NCI-H1694 (cell line): ENCODE measurements at regions not wholly inside any gene's neighbourhood (a gene's known extent, or its start where the extent isn't known, plus 50 kb on each side); places are given as distances from the start of the nearest gene placed in this dataset.
"Not testable (repeated sequence)": the region's sequence is repeated elsewhere in the genome, so short reads cannot be mapped to it uniquely, and the experiment has no call there.

Experiments used
- DNase-seq: peaks from one replicate; lab custom pipeline; 2025; lab: John Stamatoyannopoulos, UW

DNA sequence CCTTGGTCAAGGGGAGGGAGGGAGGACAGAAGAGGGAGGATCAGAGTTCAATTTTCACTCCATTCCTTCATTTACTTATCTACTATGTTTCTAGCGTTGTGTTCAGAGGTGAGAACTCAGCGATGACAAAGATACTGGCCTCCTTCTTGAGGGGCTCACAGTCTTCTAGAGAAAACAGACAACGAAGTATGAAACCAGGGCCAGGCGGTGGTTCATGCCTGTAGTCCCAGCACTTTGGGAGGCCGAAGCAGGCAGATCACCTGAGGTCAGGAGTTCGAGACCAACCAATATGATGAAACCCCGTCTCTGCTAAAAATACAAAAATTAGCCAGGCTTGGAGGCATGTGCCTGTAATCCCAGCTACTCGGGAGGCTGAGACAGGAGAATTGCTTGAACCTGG lies 277.4 kb downstream of the MYCN start:
- DNase-seq: not testable (repeated sequence)

DNA sequence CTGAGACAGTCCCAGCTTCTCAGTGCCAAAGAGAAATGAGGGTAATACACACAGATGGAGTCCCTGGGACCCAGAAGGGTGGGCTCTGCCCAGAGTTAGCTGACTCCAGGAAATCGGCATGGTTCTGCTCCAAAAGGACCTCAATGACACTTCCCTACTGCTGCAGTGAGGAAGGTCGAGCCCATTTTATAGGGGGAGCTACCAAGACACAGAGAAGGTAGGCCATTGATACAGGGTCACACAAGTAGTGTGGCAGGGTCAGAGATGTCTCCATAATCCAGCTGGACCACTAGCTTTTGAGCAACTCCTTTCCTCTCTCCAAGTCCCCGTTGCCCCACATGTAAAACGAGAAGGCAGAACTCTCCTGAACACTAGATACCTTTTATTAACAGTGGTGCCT lies 276.9 kb downstream of the MYCN start:
- no peak for DNase-seq

- no peak for DNase-seq
Observed at GRCh38 chr2:16216558-16216945, 276.2 kb downstream of the MYCN start.

DNA sequence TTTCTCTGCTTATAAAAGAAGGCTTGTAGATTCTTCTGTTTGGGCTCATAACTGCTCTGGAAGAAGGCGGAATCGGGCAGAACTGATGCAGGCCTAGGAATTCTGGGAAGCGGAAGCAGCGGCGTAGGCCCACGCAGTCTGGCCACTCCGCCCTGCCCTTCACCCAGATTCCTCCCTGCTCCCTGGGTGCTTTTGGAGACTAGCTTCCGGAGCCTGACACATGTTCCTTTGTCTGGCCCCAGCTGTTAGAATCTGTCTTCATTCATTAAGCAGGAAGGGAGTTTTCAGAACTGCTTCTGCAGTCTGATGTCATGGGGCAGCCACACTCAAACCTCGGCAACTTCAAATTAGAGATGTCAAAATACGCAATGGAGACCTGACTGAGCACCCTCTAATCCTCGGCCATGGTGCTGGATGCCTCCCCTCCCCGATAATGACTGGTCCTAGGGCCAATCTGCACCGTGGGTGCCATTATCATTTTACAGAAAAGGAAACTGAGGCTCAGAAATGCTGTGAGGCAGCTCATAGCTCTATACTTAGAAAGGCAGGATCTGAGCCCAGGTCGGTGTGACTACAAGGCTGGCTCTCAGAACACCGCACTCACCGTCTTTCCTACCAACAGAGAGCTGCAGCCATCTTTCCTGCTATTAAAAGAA lies 275.7 kb downstream of the MYCN start:
- DNase-seq: no peak

- no peak for DNase-seq
Observed at GRCh38 chr2:16214861-16215260, 274.5 kb downstream of the MYCN start.

DNA sequence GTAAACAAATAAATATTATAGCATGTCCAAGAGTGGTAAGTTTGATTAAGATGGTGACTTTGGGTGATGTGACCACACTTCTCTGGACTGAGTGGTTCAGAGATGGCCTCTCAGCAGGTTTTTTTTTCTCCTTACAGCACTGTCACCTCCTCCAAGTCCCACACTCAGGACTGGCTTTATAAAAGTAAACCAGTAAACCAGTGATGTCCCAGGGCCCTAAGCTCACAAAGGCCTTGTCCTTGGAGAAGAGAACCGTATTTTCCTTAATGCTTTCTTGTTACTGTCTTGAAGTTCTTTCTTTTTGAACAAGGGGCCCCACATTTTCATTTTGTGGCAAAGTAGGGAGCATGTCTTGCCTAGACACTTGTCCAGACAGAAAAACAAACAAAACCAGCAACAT lies 274.0 kb downstream of the MYCN start:
- no peak for DNase-seq

GRCh38 chr2:16212321-16212720 lies 272.0 kb downstream of the MYCN start:
- no peak for DNase-seq

DNA sequence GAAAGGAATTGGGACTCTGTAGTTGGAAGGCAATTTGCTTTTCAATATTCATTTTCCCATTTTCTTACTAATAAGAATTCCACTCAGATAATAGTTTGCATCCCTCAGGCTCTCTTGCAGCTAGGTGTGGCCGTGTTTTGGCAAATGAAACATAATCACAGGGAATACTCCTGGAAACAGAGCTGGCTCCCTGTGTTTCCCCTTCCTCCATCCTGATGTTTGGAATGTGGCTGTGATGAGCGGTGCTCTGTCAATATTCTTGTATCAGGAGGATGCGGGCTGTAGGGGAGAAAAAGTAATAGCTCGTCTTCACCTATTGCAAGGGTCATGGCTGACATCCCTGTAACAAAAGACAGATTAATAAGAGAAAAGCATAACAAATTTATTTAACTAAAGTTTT lies 271.0 kb downstream of the MYCN start:
- no peak for DNase-seq

DNA sequence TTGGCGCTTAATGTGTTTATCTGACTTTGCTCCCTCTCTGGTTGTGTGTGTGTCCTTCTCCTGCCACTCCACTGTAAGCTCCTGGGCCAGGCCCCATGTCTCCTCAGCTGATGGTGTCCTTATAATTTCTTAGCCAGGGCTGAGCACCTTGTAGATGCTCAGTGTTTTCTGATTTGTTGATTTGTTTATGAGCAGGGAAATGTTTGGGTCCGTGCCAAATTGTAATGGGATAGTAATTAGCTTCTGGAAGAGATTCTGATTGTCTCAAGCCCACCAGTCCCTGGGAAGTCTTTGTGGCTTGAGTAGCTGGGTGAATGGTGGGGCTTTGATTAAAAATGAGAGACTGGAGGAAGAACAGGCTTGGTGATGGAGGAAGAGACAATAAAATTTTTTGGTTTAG lies 270.5 kb downstream of the MYCN start:
- DNase-seq: no peak

DNA sequence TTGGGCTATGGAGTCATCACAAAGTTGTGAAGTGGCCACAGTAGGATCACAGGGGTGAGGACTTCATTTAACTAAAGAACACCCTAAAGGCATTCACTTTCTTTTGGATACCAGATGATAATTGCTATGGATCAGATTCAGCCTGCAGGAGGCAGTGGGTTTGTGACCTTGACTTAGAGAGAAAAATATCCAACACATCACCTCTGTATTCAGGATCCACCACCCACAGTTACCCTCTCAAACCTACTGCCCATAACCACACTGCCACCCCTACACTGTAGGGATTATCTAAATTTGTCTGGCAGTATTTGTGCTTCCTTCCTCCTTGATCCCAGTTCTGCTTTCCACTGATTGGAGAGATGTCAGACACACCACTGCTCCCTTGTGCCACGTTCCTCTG lies 269.4 kb downstream of the MYCN start:
- no peak for DNase-seq

DNA sequence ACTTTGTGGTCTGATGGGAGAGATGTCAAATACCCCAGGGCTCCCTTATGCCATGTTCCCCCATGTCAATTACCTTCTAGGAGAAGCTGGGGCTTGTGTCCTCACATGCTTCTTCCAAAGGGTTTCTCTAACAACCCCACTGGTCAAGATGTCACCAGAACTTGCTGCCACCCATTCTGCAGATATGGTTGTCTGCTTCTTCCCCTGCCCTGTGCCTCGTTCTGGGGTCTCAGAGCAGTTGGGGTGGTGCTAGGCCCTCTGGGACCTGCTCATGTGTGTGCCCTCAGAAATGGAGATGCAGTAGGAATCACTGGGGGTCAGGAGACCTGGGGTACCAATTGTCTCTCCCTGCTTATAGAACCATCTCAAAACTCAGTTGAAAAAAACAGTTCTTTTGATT lies 268.6 kb downstream of the MYCN start:
- DNase-seq: no peak

- no peak for DNase-seq
Observed at GRCh38 chr2:16208241-16208797, 268.0 kb downstream of the MYCN start.

DNA sequence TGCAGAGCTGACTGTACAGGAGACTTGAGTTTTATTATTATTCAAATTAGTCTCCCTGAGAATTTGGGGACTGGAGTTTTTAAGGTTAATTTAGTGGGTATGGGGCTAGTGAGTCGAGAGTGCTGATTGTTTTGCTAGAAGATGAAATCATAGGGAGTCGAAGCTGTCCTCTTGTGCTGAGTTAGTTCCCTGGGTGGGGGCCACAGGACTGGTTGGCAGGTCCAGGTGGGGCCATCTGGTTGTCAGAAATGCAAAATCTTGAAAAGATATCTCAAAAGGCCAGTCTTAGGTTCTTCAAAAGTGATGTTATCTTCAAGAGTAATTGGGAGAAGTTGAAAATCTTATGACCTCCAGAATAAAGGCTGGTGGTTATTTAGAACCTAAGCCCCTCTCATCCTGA lies 267.3 kb downstream of the MYCN start:
- no peak for DNase-seq

GRCh38 chr2:16207151-16207550 lies 266.8 kb downstream of the MYCN start:
- DNase-seq: no peak

DNA sequence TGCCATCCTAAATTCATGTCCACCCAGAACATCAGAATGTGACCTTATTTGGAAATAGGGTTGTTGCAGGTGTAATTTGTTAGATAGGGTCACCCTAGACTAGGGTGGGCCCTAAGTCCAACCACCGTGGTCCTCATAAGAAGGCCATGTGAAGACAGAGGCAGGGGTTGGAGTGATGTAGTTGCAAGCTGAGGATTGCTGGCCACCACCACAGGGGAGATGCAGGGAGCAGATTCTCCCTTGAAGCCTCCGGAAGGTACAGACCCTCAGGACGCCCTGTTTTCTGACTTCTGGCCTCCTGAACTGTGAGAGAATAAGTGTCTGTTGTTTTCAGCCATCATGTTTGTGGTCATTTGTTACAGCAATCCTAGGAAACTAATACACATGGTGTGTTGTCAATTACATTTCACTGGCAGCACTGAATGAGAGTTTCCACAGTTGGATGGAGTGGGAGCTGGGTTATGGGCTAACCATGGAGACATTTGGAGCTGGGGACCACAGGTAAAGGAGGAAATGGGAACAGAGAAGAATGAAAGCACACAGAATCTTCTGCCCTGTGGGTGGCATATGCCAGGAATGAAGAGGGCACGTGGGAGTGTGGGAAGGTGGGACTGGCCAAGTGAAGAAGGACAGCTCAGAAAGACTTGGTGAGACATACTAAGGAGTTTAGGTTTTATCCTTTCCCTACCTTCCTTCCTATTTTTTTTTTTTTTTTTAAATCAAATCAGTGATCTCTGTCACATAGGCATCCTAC lies 266.0 kb downstream of the MYCN start:
- DNase-seq: no peak

GRCh38 chr2:16205631-16206030 lies 265.3 kb downstream of the MYCN start:
- no peak for DNase-seq

DNA sequence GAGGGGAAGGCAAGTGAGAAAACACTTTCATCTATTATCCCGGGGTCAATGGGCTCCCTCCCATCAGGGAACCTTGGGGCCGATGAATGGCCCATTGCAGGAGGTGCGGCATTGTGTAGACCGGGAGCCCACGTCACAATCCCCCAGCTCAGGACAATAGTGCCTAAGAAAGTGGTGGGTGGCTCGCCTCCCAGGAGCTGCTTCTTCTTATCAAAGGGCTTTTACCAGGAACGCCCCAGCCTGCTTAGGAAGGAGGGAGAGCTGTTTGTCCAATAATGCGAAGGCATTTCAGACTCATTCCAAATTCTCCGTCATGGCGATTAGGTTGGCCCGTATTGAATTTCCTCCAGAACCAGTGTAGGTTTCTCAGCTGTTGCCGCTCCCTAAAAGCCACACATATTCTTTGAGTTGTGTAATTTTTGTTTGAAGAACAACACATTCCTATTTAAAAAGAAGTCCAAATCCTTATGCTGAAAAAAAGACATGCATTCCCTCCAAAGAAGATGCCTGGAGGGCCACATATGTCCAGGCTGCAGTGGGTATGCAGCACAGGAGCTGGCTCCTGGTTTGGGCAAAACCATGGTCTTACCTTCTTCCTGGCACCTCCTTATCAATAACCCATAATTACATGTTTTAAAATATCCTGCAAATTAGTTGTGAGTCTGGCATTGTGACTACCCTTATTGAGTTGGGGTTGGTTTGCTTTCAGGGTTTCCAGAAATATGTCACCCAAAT lies 264.7 kb downstream of the MYCN start:
- DNase-seq: no peak

- no peak for DNase-seq
Observed at GRCh38 chr2:16204251-16204650, 263.9 kb downstream of the MYCN start.

GRCh38 chr2:16203691-16204090 lies 263.3 kb downstream of the MYCN start:
- DNase-seq: no peak

DNA sequence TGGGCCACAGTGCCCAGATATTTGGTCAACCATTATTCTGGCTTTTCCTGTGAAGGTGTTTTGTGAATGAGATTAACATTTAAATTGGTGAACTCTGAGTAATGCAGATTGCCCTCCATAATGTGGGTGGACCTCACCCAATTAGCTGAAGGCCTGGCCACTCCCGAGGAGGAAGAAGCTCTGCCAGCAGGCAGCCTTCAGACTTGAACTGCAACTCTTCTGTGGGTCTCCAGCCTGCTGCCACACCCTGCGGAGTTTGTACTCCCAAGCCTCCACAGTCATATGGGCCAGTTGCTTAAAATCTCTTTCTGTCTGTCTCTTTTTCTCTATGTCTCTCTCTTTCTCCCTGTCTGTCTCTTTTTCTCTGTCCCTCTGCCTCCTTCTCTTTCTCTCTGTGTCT lies 262.7 kb downstream of the MYCN start:
- no peak for DNase-seq

GRCh38 chr2:16202266-16203020 lies 262.1 kb downstream of the MYCN start:
- no peak for DNase-seq

- DNase-seq: no peak
Observed at GRCh38 chr2:16201848-16202247, 261.5 kb downstream of the MYCN start.
